ENCODE measurements at regions not wholly inside any gene's neighbourhood (a gene's known extent, or its start where the extent isn't known, plus 50 kb on each side); places are given as distances from the start of the nearest gene placed in this dataset.

DNA sequence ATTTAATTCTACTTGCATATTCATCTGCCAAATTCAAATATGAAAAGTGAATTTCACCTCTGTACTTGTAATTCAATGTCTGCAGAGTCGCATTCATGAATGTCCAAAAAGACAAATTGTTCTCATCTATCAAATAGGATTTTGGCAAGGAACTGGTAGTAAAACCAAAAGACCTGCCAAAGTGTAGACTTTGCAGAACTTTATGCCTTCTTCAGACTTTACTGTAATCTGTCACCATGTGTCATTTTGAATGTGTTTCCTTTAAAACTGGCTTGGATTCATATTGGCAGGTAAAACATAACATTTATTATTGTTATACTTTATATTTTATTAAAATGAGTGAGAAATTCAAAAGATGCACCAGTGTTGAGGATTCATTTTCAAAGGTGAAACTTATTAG is 701.9 kb upstream of the LINC00305 start (continued):
- no peak for TF ChIP-seq ZNF639 (CRISPR knock-in tag; conservative IDR thresholded peaks at IDR 0.05)

DNA sequence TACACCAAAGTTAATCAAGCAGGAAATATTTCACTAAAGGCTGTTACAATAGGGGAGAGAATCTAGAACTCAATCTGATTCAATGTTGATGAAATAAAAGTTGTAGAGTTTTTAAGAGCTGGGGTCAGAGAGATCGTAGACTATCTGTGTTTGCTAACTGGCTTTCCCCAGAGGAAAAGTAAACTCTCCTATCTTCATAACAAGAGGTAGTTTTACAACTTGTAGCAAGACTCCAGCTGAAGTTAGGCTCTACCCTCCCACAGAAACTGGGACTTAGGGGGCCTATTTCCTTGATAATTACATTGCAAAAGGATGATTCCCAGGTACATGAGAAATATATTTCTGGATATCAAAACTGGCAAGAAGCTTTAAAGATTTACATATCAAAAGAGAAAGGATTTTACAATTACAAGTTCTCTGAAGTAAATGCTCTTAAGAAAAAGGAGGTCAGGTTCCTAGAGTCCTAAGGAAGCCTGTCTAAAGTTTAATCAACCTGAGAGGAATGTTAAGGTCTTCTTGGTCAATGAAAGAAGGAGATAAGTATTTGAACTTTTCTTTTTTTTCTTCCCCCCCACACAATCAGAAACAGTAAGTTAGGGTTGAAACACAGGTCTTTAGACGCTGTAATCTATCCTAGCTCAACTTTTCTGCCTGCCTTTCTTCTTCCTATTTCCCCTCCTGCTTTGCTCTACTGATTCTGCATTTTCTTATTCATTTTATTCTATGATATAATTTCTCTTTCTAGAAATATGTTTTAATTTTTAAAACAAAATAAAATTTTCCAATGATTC is 692.2 kb upstream of the LINC00305 start:
- CTCF ChIA-PET (ENCODE audit: low intra/inter-chr PET ratio, low total read pairs), result no interaction called here
- H3K27me3 ChIP-seq (ENCODE audit: control insufficient read depth in 1 of 2, insufficient read depth in 2 of 2, low read length in 2 of 2), result no peaks in the 10 kb centered on the region
- no peaks in the 10 kb centered on the region for H3K36me3 ChIP-seq (replicated peaks in 1 of 2; ENCODE audit: control insufficient read depth in 1 of 2, insufficient read depth in 2 of 2, low read length in 2 of 2)
- 0% methylated on average over 2 of the region's 2 CpGs for WGBS (ENCODE audit: low lambda C conversion rate)
- no peaks in the 10 kb centered on the region for H3K9me3 ChIP-seq (ENCODE audit: low read length)
- in situ Hi-C loops (cut with HindIII; ENCODE audit: extremely low pct_ligation_motif_present, low pct_unique_long_range_greater_than_20kb), result no loop called here
- no TSS peak for BruUV-seq (replicated peaks)
- H3K27ac ChIP-seq (ENCODE audit: extremely low read length, insufficient read depth, low read length), result no peak overlapping the region
- H2AFZ ChIP-seq (ENCODE audit: low read length), result no peak overlapping the region
- H3K79me2 ChIP-seq (ENCODE audit: insufficient read depth, low read length), result no peaks in the 10 kb centered on the region
- no peaks in the 10 kb centered on the region for H3K4me1 ChIP-seq (ENCODE audit: insufficient read depth, low read length)
- no peak for DNase-seq (ENCODE audit: low spot score)
- H3K9ac ChIP-seq (ENCODE audit: insufficient read depth, low read depth, low read length), result no peak overlapping the region
- H3K4me3 ChIP-seq (replicated peaks in 1 of 3; ENCODE audit: insufficient read depth in 1 of 3, low read depth in 2 of 3, low read length in 3 of 3), result no peak overlapping the region
- H4K20me1 ChIP-seq (ENCODE audit: insufficient read depth, low read length), result no peaks in the 10 kb centered on the region
- H3K4me2 ChIP-seq (ENCODE audit: low read depth, low read length), result no peak overlapping the region
- no peak for FAIRE-seq
- POLR2A ChIA-PET, result no interaction called here
- intact Hi-C loops (cut with micrococcal nuclease; ENCODE audit: unreplicated experiment), result no loop called here
- no peak for TF ChIP-seq NFIC (IDR thresholded peaks at IDR 0.05; ENCODE audit: low read length)
- no peak for ATAC-seq

DNA sequence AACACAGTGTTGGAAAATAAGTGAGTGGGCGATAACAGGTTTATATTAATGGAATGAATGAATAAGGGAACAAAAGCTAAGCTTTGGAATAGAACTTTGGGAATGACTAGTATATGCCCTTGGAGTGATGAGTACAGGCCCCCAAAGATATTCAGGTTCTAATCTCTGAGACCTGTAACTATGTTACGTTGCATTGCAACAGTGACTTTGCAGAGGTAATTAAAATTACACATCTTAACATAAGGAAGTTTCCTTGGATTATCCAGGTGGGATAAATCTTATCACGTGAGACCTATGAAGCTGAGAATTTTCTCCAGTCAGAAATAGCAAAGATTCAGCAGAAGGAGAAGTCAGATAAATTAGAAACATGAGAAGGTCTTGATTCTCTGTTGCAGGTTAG is 661.5 kb upstream of the LINC00305 start:
- in situ Hi-C loops (cut with HindIII; ENCODE audit: extremely low pct_ligation_motif_present, low pct_unique_long_range_greater_than_20kb), result no loop called here
- H3K9ac ChIP-seq (ENCODE audit: insufficient read depth, low read depth, low read length), result no peak overlapping the region
- no peak for TF ChIP-seq ZNF720 (CRISPR knock-in tag; IDR thresholded peaks at IDR 0.05)
- 2% methylated on average over 3 of the region's 3 CpGs for WGBS (ENCODE audit: low lambda C conversion rate)
- H4K20me1 ChIP-seq (ENCODE audit: insufficient read depth, low read length), result no peaks in the 10 kb centered on the region
- H3K36me3 ChIP-seq (replicated peaks in 1 of 2; ENCODE audit: control insufficient read depth in 1 of 2, insufficient read depth in 2 of 2, low read length in 2 of 2), result no peaks in the 10 kb centered on the region
- H3K4me2 ChIP-seq (ENCODE audit: low read depth, low read length), result no peak overlapping the region
- intact Hi-C loops (cut with micrococcal nuclease; ENCODE audit: unreplicated experiment), result no loop called here
- H3K4me1 ChIP-seq (ENCODE audit: insufficient read depth, low read length), result no peaks in the 10 kb centered on the region
- H3K9me3 ChIP-seq (ENCODE audit: low read length), result peaks cover 24% of the 10 kb centered on the region
- BruUV-seq (replicated peaks), result no TSS peak
- no peak overlapping the region for H2AFZ ChIP-seq (ENCODE audit: low read length)
- H3K79me2 ChIP-seq (ENCODE audit: insufficient read depth, low read length), result no peaks in the 10 kb centered on the region
- no peaks in the 10 kb centered on the region for H3K27me3 ChIP-seq (ENCODE audit: control insufficient read depth in 1 of 2, insufficient read depth in 2 of 2, low read length in 2 of 2)
- FAIRE-seq, result no peak
- DNase-seq (ENCODE audit: low spot score), result no peak
- H3K27ac ChIP-seq (ENCODE audit: extremely low read length, insufficient read depth, low read length), result no peak overlapping the region
- ATAC-seq, result no peak
- CTCF ChIA-PET (ENCODE audit: low intra/inter-chr PET ratio, low total read pairs), result no interaction called here
- POLR2A ChIA-PET, result no interaction called here
- H3K4me3 ChIP-seq (replicated peaks in 1 of 3; ENCODE audit: insufficient read depth in 1 of 3, low read depth in 2 of 3, low read length in 3 of 3), result no peak overlapping the region
